Gastroesophageal sphincter (tissue), 4 donors: ENCODE measurements at regions not wholly inside any gene's neighbourhood (a gene's known extent, or its start where the extent isn't known, plus 50 kb on each side); places are given as distances from the start of the nearest gene placed in this dataset.

ENCODE experiments used
- ATAC-seq: fragments of 150-250 bp; one replicate; pipeline ENCODE4 v1.9.1; 2016; ENCODE audit warnings: mild to moderate bottlenecking, moderate library complexity
- H3K27ac ChIP-seq, 4 donors: fragments of 200-600 bp; sonication (generic) in 3 of 4; 1 replicate in 3 of 4; 2 replicates in 1 of 4; pipeline ENCODE4 v1.5.1; 2016 to 2019
- H3K27me3 ChIP-seq: fragments of 200-600 bp; sonication (generic); one replicate; pipeline ENCODE4 v1.5.1; 2019
- H3K36me3 ChIP-seq, 2 donors: fragments of 200-600 bp; sonication (generic); one replicate each; pipeline ENCODE4 v1.5.1; 2019; ENCODE audit warnings: control low read depth in 1 of 2
- H3K4me1 ChIP-seq, 3 donors: fragments of 200-600 bp; sonication (generic); 1 replicate in 2 of 3; 2 replicates in 1 of 3; pipeline ENCODE4 v1.5.1; 2016 to 2019; ENCODE audit warnings: control low read depth in 2 of 3
- H3K4me3 ChIP-seq, 2 donors: fragments of 200-600 bp; sonication (generic); one replicate each; pipeline ENCODE4 v1.5.1; 2019; ENCODE audit warnings: mild to moderate bottlenecking in 1 of 2, moderate library complexity in 1 of 2
- H3K9me3 ChIP-seq, 3 donors: fragments of 200-600 bp; sonication (generic); one replicate each; pipeline ENCODE4 v1.5.1; 2017 to 2019; ENCODE audit warnings: control low read depth in 2 of 3
- CTCF ChIP-seq, 4 experiments: fragments of 200-600 bp in 2 of 4; fragments of 450-650 bp in 2 of 4; sonication (generic) in 1 of 4; IDR thresholded peaks; one replicate each; pipeline ENCODE4 v1.5.1; 2017 to 2019; ENCODE audit warnings: antibody characterized with exemption in 4 of 4, mild to moderate bottlenecking in 2 of 4, moderate library complexity in 2 of 4
- EP300 ChIP-seq: sonication (generic); formaldehyde crosslinking; IDR thresholded peaks from one replicate; pipeline ENCODE4 v1.6.1; 2017; ENCODE audit warnings: antibody characterized with exemption, mild to moderate bottlenecking
- POLR2A ChIP-seq, 2 donors: fragments of 450-650 bp; IDR thresholded peaks; one replicate each; pipeline ENCODE4 v1.6.1; 2017; ENCODE audit warnings: antibody characterized with exemption in 2 of 2, mild to moderate bottlenecking in 2 of 2, moderate library complexity in 1 of 2
- POLR2AphosphoS5 ChIP-seq: sonication (generic); formaldehyde crosslinking; IDR thresholded peaks from one replicate; pipeline ENCODE4 v1.6.1; 2017; ENCODE audit warnings: antibody characterized with exemption
- WGBS, 2 donors: methylation state at CpG; one replicate each; pipeline ENCODE4 v1.1.5; 2018; ENCODE audit warnings: low coverage in 1 of 2; 5-methylcytosine and 5-hydroxymethylcytosine counted together

DNA sequence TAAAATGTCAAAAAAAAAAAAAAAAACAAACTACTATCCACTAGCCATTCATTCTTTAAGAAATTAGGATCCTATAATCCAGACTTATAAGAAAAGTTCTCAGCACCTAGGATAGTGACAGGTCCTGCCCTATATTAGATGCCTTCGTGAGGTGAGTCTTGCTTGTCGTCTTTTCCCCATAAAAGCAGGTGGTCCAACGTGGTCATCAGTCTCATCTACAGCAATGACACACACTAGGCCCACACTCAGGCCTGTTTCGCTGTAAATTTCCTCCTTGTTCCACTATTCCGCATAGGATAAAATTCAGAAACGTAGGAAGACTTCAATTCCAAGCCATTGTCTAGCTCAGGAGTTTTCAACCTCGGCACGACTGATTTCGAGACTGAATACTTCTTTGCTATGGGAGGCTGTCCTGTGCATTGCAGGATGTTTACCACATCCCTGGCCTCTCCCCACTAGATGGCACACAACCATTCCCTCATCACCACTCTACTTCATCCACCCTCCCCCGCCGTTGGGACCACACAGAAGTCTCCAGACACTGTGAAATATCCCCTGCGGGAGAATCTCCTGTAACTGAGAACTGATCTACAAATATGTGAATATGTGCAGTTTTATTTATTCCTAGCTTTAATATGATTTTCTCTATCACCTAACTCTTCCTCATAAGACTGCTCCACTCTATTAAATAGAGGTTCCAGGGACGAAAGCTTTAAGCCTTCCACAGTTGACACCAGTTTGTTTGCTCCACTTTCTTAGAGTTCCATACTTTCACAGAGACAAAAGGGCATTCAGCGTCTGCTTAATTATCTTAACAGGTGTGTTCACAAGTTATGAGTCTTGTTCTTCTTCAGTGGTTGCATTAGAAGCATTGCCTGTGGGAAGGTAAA, 346.3 kb downstream of the BMP2 start:
- no peak overlapping the region for H3K4me3 ChIP-seq
- H3K4me1 ChIP-seq = no peaks in the 10 kb centered on the region
- no peak overlapping the region for H3K27ac ChIP-seq
- 52 to 56% methylated on average over 9 to 14 of the region's 14 CpGs for WGBS, 2 donors
- TF ChIP-seq CTCF (IDR thresholded peaks at IDR 0.05) (peak in 1 of 4 experiments; percentile 19), POLR2A (IDR thresholded peaks at IDR 0.05) (no peak), POLR2AphosphoS5 (no peak), EP300 (no peak)
- no peak for ATAC-seq
- no peaks in the 10 kb centered on the region for H3K27me3 ChIP-seq
- no peaks in the 10 kb centered on the region for H3K36me3 ChIP-seq
- H3K9me3 ChIP-seq = no peaks in the 10 kb centered on the region

DNA sequence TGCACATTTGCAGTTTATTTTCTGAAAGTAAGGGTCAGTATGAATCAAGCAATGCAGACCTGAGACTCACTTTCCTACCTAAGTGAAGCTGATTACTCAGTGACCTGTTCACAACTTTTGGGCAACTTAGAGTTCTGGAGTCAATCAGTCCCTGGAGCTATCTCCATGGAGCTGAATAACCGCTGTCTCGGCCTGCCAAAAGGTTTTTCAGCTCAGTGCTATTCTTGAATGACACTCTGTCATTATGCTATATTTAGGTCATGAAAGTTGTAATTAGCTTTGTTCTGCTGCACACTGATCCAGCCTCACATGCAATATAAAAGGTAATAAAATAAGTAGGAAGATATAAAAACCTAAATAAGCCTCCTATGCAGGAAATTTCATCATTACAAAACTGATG, 356.0 kb downstream of the BMP2 start:
- H3K27ac ChIP-seq = no peak overlapping the region
- H3K36me3 ChIP-seq = no peaks in the 10 kb centered on the region
- TF ChIP-seq EP300 = no peak
- TF ChIP-seq CTCF (IDR thresholded peaks at IDR 0.05) = no peak
- no peak for TF ChIP-seq POLR2AphosphoS5
- no peak for TF ChIP-seq POLR2A (IDR thresholded peaks at IDR 0.05)
- H3K4me1 ChIP-seq = no peaks in the 10 kb centered on the region
- no peaks in the 10 kb centered on the region for H3K9me3 ChIP-seq
- H3K27me3 ChIP-seq = no peaks in the 10 kb centered on the region
- H3K4me3 ChIP-seq = no peak overlapping the region
- no peak for ATAC-seq
- WGBS, 2 donors = 71 to 73% methylated on average over 2 of the region's 2 CpGs

GRCh38 chr20:7124120-7124519, 356.6 kb downstream of the BMP2 start:
- 67 to 74% methylated on average over 3 of the region's 3 CpGs for WGBS, 2 donors
- ATAC-seq = no peak

GRCh38 chr20:7136886-7137285, 369.4 kb downstream of the BMP2 start:
- H3K4me3 ChIP-seq = no peak overlapping the region
- no peaks in the 10 kb centered on the region for H3K36me3 ChIP-seq
- TF ChIP-seq EP300 (no peak), POLR2AphosphoS5 (no peak), POLR2A (IDR thresholded peaks at IDR 0.05) (no peak), CTCF (IDR thresholded peaks at IDR 0.05) (no peak)
- no peak for ATAC-seq
- H3K27ac ChIP-seq = no peak overlapping the region
- no peaks in the 10 kb centered on the region for H3K27me3 ChIP-seq
- no peaks in the 10 kb centered on the region for H3K4me1 ChIP-seq
- 75 to 86% methylated on average over 1 of the region's 1 CpG for WGBS, 2 donors
- H3K9me3 ChIP-seq = no peaks in the 10 kb centered on the region

More at GRCh38 chr20:7124120-7124519, 356.6 kb downstream of the BMP2 start:
- Histone ChIP-seq H3K27me3 (no peaks in the 10 kb centered on the region), H3K4me1 (no peaks in the 10 kb centered on the region), H3K27ac (no peak overlapping the region), H3K4me3 (no peak overlapping the region), H3K36me3 (no peaks in the 10 kb centered on the region), H3K9me3 (no peaks in the 10 kb centered on the region)
- TF ChIP-seq POLR2AphosphoS5 (no peak), EP300 (no peak), POLR2A (IDR thresholded peaks at IDR 0.05) (no peak), CTCF (IDR thresholded peaks at IDR 0.05) (no peak)
